ENCODE measurements at regions not wholly inside any gene's neighbourhood (a gene's known extent, or its start where the extent isn't known, plus 50 kb on each side); places are given as distances from the start of the nearest gene placed in this dataset.

GRCh38 chr10:53749439-53749838 lies 976.9 kb upstream of the MBL2 start:
- TF ChIP-seq CTCF (IDR thresholded peaks at IDR 0.05), result no peak
- no peaks in the 10 kb centered on the region for H3K79me2 ChIP-seq (ENCODE audit: insufficient read depth, low read length)
- no peaks in the 10 kb centered on the region for H3K36me3 ChIP-seq (replicated peaks in 1 of 2; ENCODE audit: control insufficient read depth in 1 of 2, insufficient read depth in 2 of 2, low read length in 2 of 2)
- no peak overlapping the region for H3K4me2 ChIP-seq (replicated peaks; ENCODE audit: extremely low read depth, low read length, poor library complexity, severe bottlenecking)
- no peaks in the 10 kb centered on the region for H3K4me1 ChIP-seq (ENCODE audit: control insufficient read depth in 1 of 2, insufficient read depth in 2 of 2, low read length in 2 of 2)
- H3K9me3 ChIP-seq (replicated peaks in 1 of 2; ENCODE audit: control insufficient read depth in 1 of 2, insufficient read depth in 1 of 2, low read length in 2 of 2), result peaks cover 3 to 12% of the 10 kb centered on the region in 2 donors
- intact Hi-C loops (cut with micrococcal nuclease), result no loop called here
- Mint-ChIP-seq H3K4me1 (no peaks in the 10 kb centered on the region), H3K4me3 (no peak overlapping the region), H3K9me3 (peaks cover 0 to 8% (median 3%) of the 10 kb centered on the region in 7 donors), H3K27me3 (ENCODE audit: low read depth in 3 of 3) (no peaks in the 10 kb centered on the region), H3K27ac (no peak overlapping the region), H3K36me3 (no peaks in the 10 kb centered on the region)
- DNase-seq, result no peak
- H2AFZ ChIP-seq (ENCODE audit: insufficient read depth, low read depth, low read length, poor library complexity, severe bottlenecking), result no peak overlapping the region
- no peak overlapping the region for H3K9ac ChIP-seq (ENCODE audit: insufficient read depth, low read length, poor library complexity, severe bottlenecking)
- 100% methylated on average over 1 of the region's 2 CpGs for WGBS (ENCODE audit: insufficient coverage)
- no peaks in the 10 kb centered on the region for H4K20me1 ChIP-seq (ENCODE audit: insufficient read depth, low read length)
- H3K4me3 ChIP-seq (replicated peaks in 1 of 3; ENCODE audit: low read depth in 2 of 3, low read length in 3 of 3), result no peak overlapping the region
- H3K27me3 ChIP-seq (ENCODE audit: control insufficient read depth in 2 of 2, insufficient read depth in 2 of 2, low read length in 2 of 2), result no peaks in the 10 kb centered on the region
- H3K27ac ChIP-seq (ENCODE audit: low read depth in 1 of 2, low read length in 2 of 2), result no peak overlapping the region

GRCh38 chr10:53748319-53748718 lies 975.7 kb upstream of the MBL2 start:
- no peaks in the 10 kb centered on the region for H4K20me1 ChIP-seq (ENCODE audit: insufficient read depth, low read length)
- no peak overlapping the region for H3K4me2 ChIP-seq (replicated peaks; ENCODE audit: extremely low read depth, low read length, poor library complexity, severe bottlenecking)
- Mint-ChIP-seq H3K27me3 (ENCODE audit: low read depth in 3 of 3) (peaks cover 0 to 2% (median 0%) of the 10 kb centered on the region in 3 donors), H3K4me3 (no peak overlapping the region), H3K9me3 (peaks cover 0 to 8% (median 4%) of the 10 kb centered on the region in 7 donors), H3K36me3 (no peaks in the 10 kb centered on the region), H3K27ac (no peak overlapping the region), H3K4me1 (no peaks in the 10 kb centered on the region)
- H3K79me2 ChIP-seq (ENCODE audit: insufficient read depth, low read length), result no peaks in the 10 kb centered on the region
- no peak for TF ChIP-seq CTCF (IDR thresholded peaks at IDR 0.05)
- no peak overlapping the region for H3K4me3 ChIP-seq (replicated peaks in 1 of 3; ENCODE audit: low read depth in 2 of 3, low read length in 3 of 3)
- no peaks in the 10 kb centered on the region for H3K4me1 ChIP-seq (ENCODE audit: control insufficient read depth in 1 of 2, insufficient read depth in 2 of 2, low read length in 2 of 2)
- DNase-seq, result no peak
- peaks cover 3 to 12% of the 10 kb centered on the region in 2 donors for H3K9me3 ChIP-seq (replicated peaks in 1 of 2; ENCODE audit: control insufficient read depth in 1 of 2, insufficient read depth in 1 of 2, low read length in 2 of 2)
- no peak overlapping the region for H3K27ac ChIP-seq (ENCODE audit: low read depth in 1 of 2, low read length in 2 of 2)
- no peaks in the 10 kb centered on the region for H3K27me3 ChIP-seq (ENCODE audit: control insufficient read depth in 2 of 2, insufficient read depth in 2 of 2, low read length in 2 of 2)
- H3K36me3 ChIP-seq (replicated peaks in 1 of 2; ENCODE audit: control insufficient read depth in 1 of 2, insufficient read depth in 2 of 2, low read length in 2 of 2), result no peaks in the 10 kb centered on the region
- intact Hi-C loops (cut with micrococcal nuclease), result no loop called here
- H3K9ac ChIP-seq (ENCODE audit: insufficient read depth, low read length, poor library complexity, severe bottlenecking), result no peak overlapping the region
- no peak overlapping the region for H2AFZ ChIP-seq (ENCODE audit: insufficient read depth, low read depth, low read length, poor library complexity, severe bottlenecking)
- WGBS (ENCODE audit: insufficient coverage), result no CpG with 5 or more reads among the region's 1 CpG
